ENCODE measurements at regions not wholly inside any gene's neighbourhood (a gene's known extent, or its start where the extent isn't known, plus 50 kb on each side); places are given as distances from the start of the nearest gene placed in this dataset.

- Mint-ChIP-seq H3K9me3 (ENCODE audit: low read depth, unreplicated experiment) (no peaks in the 10 kb centered on the region), H3K27me3 (ENCODE audit: unreplicated experiment) (peaks cover 14% of the 10 kb centered on the region), H3K27ac (ENCODE audit: unreplicated experiment) (no peak overlapping the region), H3K4me3 (ENCODE audit: low read depth, unreplicated experiment) (no peak overlapping the region), H3K4me1 (ENCODE audit: low read depth, unreplicated experiment) (no peaks in the 10 kb centered on the region), H3K36me3 (ENCODE audit: insufficient read depth, unreplicated experiment) (no peaks in the 10 kb centered on the region)
- CTCF ChIA-PET, result no interaction called here
- intact Hi-C loops (cut with micrococcal nuclease; ENCODE audit: unreplicated experiment), result no loop called here
- TF ChIP-seq CTCF (IDR thresholded peaks at IDR 0.05; ENCODE audit: unreplicated experiment), result no peak
- DNase-seq, result no peak
- no TSS peak for BruUV-seq (replicated peaks)
These were observed 79.9 kb upstream of the SLC1A3 start for GRCh38 chr5:36526537-36526936.

GRCh38 chr5:36528588-36528987 lies 77.8 kb upstream of the SLC1A3 start:
- BruUV-seq (replicated peaks), result no TSS peak
- CTCF ChIA-PET, result no interaction called here
- Mint-ChIP-seq H3K27ac (ENCODE audit: unreplicated experiment) (no peak overlapping the region), H3K9me3 (ENCODE audit: low read depth, unreplicated experiment) (no peaks in the 10 kb centered on the region), H3K4me3 (ENCODE audit: low read depth, unreplicated experiment) (no peak overlapping the region), H3K4me1 (ENCODE audit: low read depth, unreplicated experiment) (no peaks in the 10 kb centered on the region), H3K36me3 (ENCODE audit: insufficient read depth, unreplicated experiment) (no peaks in the 10 kb centered on the region), H3K27me3 (ENCODE audit: unreplicated experiment) (peaks cover 16% of the 10 kb centered on the region)
- intact Hi-C loops (cut with micrococcal nuclease; ENCODE audit: unreplicated experiment), result no loop called here
- DNase-seq, result no peak
- TF ChIP-seq CTCF (IDR thresholded peaks at IDR 0.05; ENCODE audit: unreplicated experiment), result no peak

- no peak overlapping the region for H3K27ac Mint-ChIP-seq (ENCODE audit: unreplicated experiment)
- intact Hi-C loops (cut with micrococcal nuclease; ENCODE audit: unreplicated experiment), result no loop called here
- no peaks in the 10 kb centered on the region for H3K9me3 Mint-ChIP-seq (ENCODE audit: low read depth, unreplicated experiment)
- no peaks in the 10 kb centered on the region for H3K4me1 Mint-ChIP-seq (ENCODE audit: low read depth, unreplicated experiment)
- no peaks in the 10 kb centered on the region for H3K36me3 Mint-ChIP-seq (ENCODE audit: insufficient read depth, unreplicated experiment)
- CTCF ChIA-PET, result no interaction called here
- no TSS peak for BruUV-seq (replicated peaks)
- TF ChIP-seq CTCF (IDR thresholded peaks at IDR 0.05; ENCODE audit: unreplicated experiment), result no peak
- no peak overlapping the region for H3K4me3 Mint-ChIP-seq (ENCODE audit: low read depth, unreplicated experiment)
- no peak for DNase-seq
- peaks cover 16% of the 10 kb centered on the region for H3K27me3 Mint-ChIP-seq (ENCODE audit: unreplicated experiment)
These were observed 77.3 kb upstream of the SLC1A3 start for GRCh38 chr5:36529142-36529541.

- Mint-ChIP-seq H3K27ac (ENCODE audit: unreplicated experiment) (no peak overlapping the region), H3K27me3 (ENCODE audit: unreplicated experiment) (peaks cover 16% of the 10 kb centered on the region), H3K4me1 (ENCODE audit: low read depth, unreplicated experiment) (no peaks in the 10 kb centered on the region), H3K4me3 (ENCODE audit: low read depth, unreplicated experiment) (no peak overlapping the region), H3K36me3 (ENCODE audit: insufficient read depth, unreplicated experiment) (no peaks in the 10 kb centered on the region), H3K9me3 (ENCODE audit: low read depth, unreplicated experiment) (no peaks in the 10 kb centered on the region)
- no TSS peak for BruUV-seq (replicated peaks)
- no peak for TF ChIP-seq CTCF (IDR thresholded peaks at IDR 0.05; ENCODE audit: unreplicated experiment)
- CTCF ChIA-PET, result no interaction called here
- no peak for DNase-seq
- intact Hi-C loops (cut with micrococcal nuclease; ENCODE audit: unreplicated experiment), result no loop called here
These were observed 76.2 kb upstream of the SLC1A3 start for GRCh38 chr5:36530215-36530614.

- BruUV-seq (replicated peaks), result no TSS peak
- H3K27ac Mint-ChIP-seq (ENCODE audit: unreplicated experiment), result no peak overlapping the region
- peaks cover 16% of the 10 kb centered on the region for H3K27me3 Mint-ChIP-seq (ENCODE audit: unreplicated experiment)
- no peak overlapping the region for H3K4me3 Mint-ChIP-seq (ENCODE audit: low read depth, unreplicated experiment)
- no peak for TF ChIP-seq CTCF (IDR thresholded peaks at IDR 0.05; ENCODE audit: unreplicated experiment)
- no peak for DNase-seq
- no peaks in the 10 kb centered on the region for H3K4me1 Mint-ChIP-seq (ENCODE audit: low read depth, unreplicated experiment)
- CTCF ChIA-PET, result no interaction called here
- no peaks in the 10 kb centered on the region for H3K36me3 Mint-ChIP-seq (ENCODE audit: insufficient read depth, unreplicated experiment)
- intact Hi-C loops (cut with micrococcal nuclease; ENCODE audit: unreplicated experiment), result no loop called here
- H3K9me3 Mint-ChIP-seq (ENCODE audit: low read depth, unreplicated experiment), result no peaks in the 10 kb centered on the region
These were observed 75.0 kb upstream of the SLC1A3 start for GRCh38 chr5:36531401-36531800.
